Cardiac fibroblast (primary cell): ENCODE measurements at regions not wholly inside any gene's neighbourhood (a gene's known extent, or its start where the extent isn't known, plus 50 kb on each side); places are given as distances from the start of the nearest gene placed in this dataset.

ENCODE experiments used
- DNase-seq, 2 donors: peaks; one replicate each; pipeline versions ENCODE4 v3.0.0 to v3.0.0-alpha.2; 2010; ENCODE audit warnings: low read depth in 2 of 2
- H3K4me3 ChIP-seq, 2 donors: replicated peaks in 1 of 2; 1 replicate in 1 of 2; 2 replicates in 1 of 2; pipeline ENCODE4 v1.5.1; 2011; ENCODE audit warnings: low read depth in 2 of 2, low read length in 2 of 2, mild to moderate bottlenecking in 2 of 2, moderate library complexity in 1 of 2
- CTCF ChIP-seq: IDR thresholded peaks from one replicate; pipeline ENCODE4 v1.5.1; 2011; ENCODE audit warnings: low read depth, mild to moderate bottlenecking, low read length, inconsistent platforms

DNA sequence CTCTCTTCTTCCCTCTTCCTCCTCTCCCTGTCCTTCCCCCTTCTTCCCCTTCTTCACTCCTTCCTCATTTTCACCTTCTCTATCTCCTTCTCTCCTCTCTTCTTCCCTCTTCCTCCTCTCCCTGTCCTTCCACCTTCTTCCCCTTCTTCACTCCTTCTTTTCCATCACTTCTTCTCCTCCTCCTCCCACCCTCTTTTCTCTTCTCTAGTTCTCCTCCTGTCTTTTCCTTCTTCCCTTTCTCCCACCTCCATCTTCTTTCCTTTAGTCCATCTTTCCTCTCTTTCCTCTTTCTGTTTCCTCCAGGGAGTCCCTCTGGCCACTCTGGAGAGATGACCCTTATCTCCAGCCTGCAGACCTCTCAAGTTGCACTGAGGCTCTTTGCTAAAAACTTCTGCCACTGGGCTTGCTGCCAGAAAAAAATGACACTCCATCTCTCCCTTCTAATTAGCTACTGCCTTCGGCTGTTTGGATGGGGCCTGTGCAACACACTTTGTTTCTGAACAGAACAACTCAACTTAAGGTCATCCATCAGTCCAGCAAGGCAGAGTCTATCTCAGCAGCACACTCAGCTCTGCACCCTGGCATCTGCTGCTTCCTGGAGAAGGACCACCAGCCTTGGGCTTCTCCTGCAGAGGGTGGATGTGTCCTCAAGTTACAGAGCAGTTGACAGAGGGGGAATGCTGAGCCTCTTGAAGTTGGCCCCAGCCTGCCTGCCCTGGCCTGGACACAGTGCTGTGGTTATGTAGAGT lies 538.8 kb downstream of the MATN1 start:
- no peak overlapping the region for H3K4me3 ChIP-seq
- TF ChIP-seq CTCF, result no peak
- DNase-seq, result no peak

DNA sequence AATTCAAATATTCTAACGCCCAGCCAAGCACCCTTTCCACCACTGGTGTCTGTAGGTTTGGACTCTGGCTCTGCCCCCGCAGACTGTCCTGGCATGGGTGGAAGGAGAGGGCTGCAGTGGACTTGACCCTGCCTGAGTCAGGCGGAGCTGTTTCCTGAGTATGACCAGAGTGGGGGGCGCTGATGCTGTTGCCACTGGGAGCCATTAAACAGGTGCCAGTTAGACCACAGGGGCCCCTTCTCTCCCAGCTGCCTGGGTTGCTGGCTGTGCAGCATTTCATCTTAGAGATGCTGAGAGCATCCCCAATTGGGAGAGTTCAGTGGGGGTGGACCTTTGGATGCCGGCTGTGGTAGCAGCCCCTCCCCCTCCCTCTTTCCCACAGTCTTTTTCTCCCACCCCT lies 539.5 kb downstream of the MATN1 start:
- H3K4me3 ChIP-seq, result no peak overlapping the region
- DNase-seq, result no peak
- TF ChIP-seq CTCF, result no peak

GRCh38 chr1:30183006-30183405 lies 540.4 kb downstream of the MATN1 start:
- TF ChIP-seq CTCF, result no peak
- DNase-seq, result no peak
- no peak overlapping the region for H3K4me3 ChIP-seq

DNA sequence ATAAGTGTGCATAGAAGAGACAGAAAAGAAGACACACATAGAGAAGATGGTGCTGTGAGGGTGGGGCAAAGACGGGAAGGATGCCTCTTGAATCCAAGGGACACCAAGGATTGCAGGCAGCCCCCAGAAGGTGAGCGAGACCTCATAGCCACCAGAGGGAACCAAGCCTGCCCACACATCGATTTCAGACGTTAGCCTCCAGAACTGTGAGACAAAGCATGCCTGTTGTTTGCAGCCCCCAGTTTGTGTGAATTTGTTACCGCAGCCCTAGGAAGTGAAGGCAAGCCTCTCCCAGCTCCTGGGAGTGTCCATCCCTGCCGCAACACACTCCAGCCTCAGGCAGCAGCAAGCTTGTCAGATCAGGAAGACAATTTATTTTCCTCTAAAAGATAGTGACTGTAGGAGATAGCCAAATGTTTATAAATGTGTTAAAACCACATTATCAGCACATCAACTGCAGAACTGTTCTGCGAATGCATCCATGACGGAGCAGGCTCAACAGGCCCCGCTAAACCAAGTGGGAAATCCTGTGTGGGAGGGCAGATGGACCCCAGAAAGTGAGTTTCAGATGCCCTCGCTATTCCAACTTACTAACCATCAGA lies 543.3 kb downstream of the MATN1 start:
- no peak for TF ChIP-seq CTCF
- DNase-seq, result no peak
- H3K4me3 ChIP-seq, result no peak overlapping the region

DNA sequence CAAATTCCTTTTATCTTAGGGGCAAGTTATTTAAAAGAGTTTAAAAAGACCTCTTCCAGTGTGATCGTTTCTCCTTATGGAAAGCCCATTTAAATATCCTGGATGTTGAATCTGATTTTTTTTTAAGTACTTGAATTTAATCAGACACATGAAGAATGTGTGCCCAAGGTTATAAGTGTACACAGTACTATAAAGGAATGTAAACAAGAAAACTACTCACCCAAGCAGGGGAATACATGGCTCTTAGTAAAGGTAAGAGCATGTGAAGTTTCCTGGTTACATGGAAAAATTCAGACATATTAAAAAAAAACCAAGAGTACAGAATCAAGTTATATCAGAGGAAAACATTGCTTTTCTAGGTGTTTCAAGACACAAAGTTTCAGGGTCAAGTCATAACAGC lies 546.9 kb downstream of the MATN1 start:
- no peak overlapping the region for H3K4me3 ChIP-seq
- DNase-seq, result no peak

GRCh38 chr1:30174499-30174898 lies 548.9 kb downstream of the MATN1 start:
- H3K4me3 ChIP-seq, result no peak overlapping the region
- DNase-seq, result no peak
- TF ChIP-seq CTCF, result no peak

More for the DNA sequence above, 546.9 kb downstream of the MATN1 start:
- TF ChIP-seq CTCF, result no peak
